ENCODE measurements at regions not wholly inside any gene's neighbourhood (a gene's known extent, or its start where the extent isn't known, plus 50 kb on each side); places are given as distances from the start of the nearest gene placed in this dataset.

- intact Hi-C loops (cut with DNase I) = no loop called here
Measured at GRCh38 chr1:64397541-64397940, 72.4 kb upstream of the CACHD1 start.

GRCh38 chr1:64398936-64399335, 71.0 kb upstream of the CACHD1 start:
- ATAC-seq (no peak), DNase-seq (no peak)
- Histone ChIP-seq H3K9me3 (no peaks in the 10 kb centered on the region), H3K4me1 (no peaks in the 10 kb centered on the region), H3K27ac (no peak overlapping the region), H3K4me3 (no peak overlapping the region), H3K27me3 (no peaks in the 10 kb centered on the region), H3K36me3 (no peaks in the 10 kb centered on the region)
- intact Hi-C loops (cut with DNase I) = no loop called here
- TF ChIP-seq CTCF (IDR thresholded peaks at IDR 0.05) = no peak

More at GRCh38 chr1:64397541-64397940, 72.4 kb upstream of the CACHD1 start:
- no peak for ATAC-seq
- H3K27me3 ChIP-seq = no peaks in the 10 kb centered on the region
- no peaks in the 10 kb centered on the region for H3K9me3 ChIP-seq
- no peak for TF ChIP-seq CTCF (IDR thresholded peaks at IDR 0.05)
- no peak for DNase-seq
- no peak overlapping the region for H3K4me3 ChIP-seq
- no peaks in the 10 kb centered on the region for H3K4me1 ChIP-seq
- no peak overlapping the region for H3K27ac ChIP-seq
- H3K36me3 ChIP-seq = no peaks in the 10 kb centered on the region

GRCh38 chr1:64401285-64401684, 68.6 kb upstream of the CACHD1 start:
- no peak for TF ChIP-seq CTCF (IDR thresholded peaks at IDR 0.05)
- no peak overlapping the region for H3K27ac ChIP-seq

GRCh38 chr1:64403331-64403730, 66.6 kb upstream of the CACHD1 start:
- no peak for ATAC-seq
- Histone ChIP-seq H3K4me1 (no peaks in the 10 kb centered on the region), H3K27me3 (no peaks in the 10 kb centered on the region), H3K4me3 (no peak overlapping the region), H3K9me3 (no peaks in the 10 kb centered on the region), H3K36me3 (no peaks in the 10 kb centered on the region), H3K27ac (no peak overlapping the region)
- intact Hi-C loops (cut with DNase I) = no loop called here
- no peak for TF ChIP-seq CTCF (IDR thresholded peaks at IDR 0.05)
- no peak for DNase-seq

More at GRCh38 chr1:64401285-64401684, 68.6 kb upstream of the CACHD1 start:
- Histone ChIP-seq H3K9me3 (no peaks in the 10 kb centered on the region), H3K4me1 (no peaks in the 10 kb centered on the region), H3K36me3 (no peaks in the 10 kb centered on the region), H3K27me3 (no peaks in the 10 kb centered on the region), H3K4me3 (no peak overlapping the region)
- ATAC-seq = no peak
- DNase-seq = no peak
- intact Hi-C loops (cut with DNase I) = no loop called here

- H3K27me3 ChIP-seq = no peaks in the 10 kb centered on the region
- intact Hi-C loops (cut with DNase I) = no loop called here
- no peaks in the 10 kb centered on the region for H3K36me3 ChIP-seq
- H3K27ac ChIP-seq = no peak overlapping the region
- no peaks in the 10 kb centered on the region for H3K4me1 ChIP-seq
- no peaks in the 10 kb centered on the region for H3K9me3 ChIP-seq
- TF ChIP-seq CTCF (IDR thresholded peaks at IDR 0.05) = no peak
- no peak overlapping the region for H3K4me3 ChIP-seq
- no peak for DNase-seq
- ATAC-seq = no peak
Measured at GRCh38 chr1:64404202-64404601, 65.7 kb upstream of the CACHD1 start.

GRCh38 chr1:64405833-64406232, 64.1 kb upstream of the CACHD1 start:
- H3K9me3 ChIP-seq = no peaks in the 10 kb centered on the region
- DNase-seq (no peak), ATAC-seq (no peak)
- H3K4me3 ChIP-seq = no peak overlapping the region
- no peaks in the 10 kb centered on the region for H3K36me3 ChIP-seq
- intact Hi-C loops (cut with DNase I) = no loop called here
- no peaks in the 10 kb centered on the region for H3K27me3 ChIP-seq
- no peak for TF ChIP-seq CTCF (IDR thresholded peaks at IDR 0.05)
- H3K4me1 ChIP-seq = no peaks in the 10 kb centered on the region
- H3K27ac ChIP-seq = no peak overlapping the region

Data from upper lobe of right lung (tissue), 1 donor.